Brain microvascular endothelial cell (primary cell): ENCODE measurements at regions not wholly inside any gene's neighbourhood (a gene's known extent, or its start where the extent isn't known, plus 50 kb on each side); places are given as distances from the start of the nearest gene placed in this dataset.
"Not testable (repeated sequence)": the region's sequence is repeated elsewhere in the genome, so short reads cannot be mapped to it uniquely, and the experiment has no call there.

Source experiments
- DNase-seq: peaks from one replicate; pipeline ENCODE4 v3.0.0-alpha.2; 2020
- H3K27ac ChIP-seq: fragments of 250-450 bp; sonication (Bioruptor Pico); 2 replicates; pipeline ENCODE4 v1.5.1; 2020; ENCODE audit warnings: mild to moderate bottlenecking, moderate library complexity
- H3K27me3 ChIP-seq: fragments of 250-450 bp; sonication (Bioruptor Pico); replicated peaks from 2 replicates; pipeline ENCODE4 v1.5.1; 2020; ENCODE audit warnings: mild to moderate bottlenecking
- H3K36me3 ChIP-seq: fragments of 250-450 bp; sonication (Bioruptor Pico); replicated peaks from 2 replicates; pipeline ENCODE4 v1.5.1; 2020; ENCODE audit warnings: mild to moderate bottlenecking
- H3K4me3 ChIP-seq: 2 replicates; pipeline ENCODE4 v1.5.1; 2011; ENCODE audit warnings: low read depth, mild to moderate bottlenecking, control low read depth, low read length, moderate library complexity
- in situ Hi-C: cut with HindIII; loops from 2 replicates; pipeline ENCODE4 v1.10.0; 2017; ENCODE audit warnings: low sequenced_read_pairs, low pct_ligation_motif_present
- TF ChIP-seq, protein P1 (sequence below): IDR thresholded peaks from 2 replicates; pipeline ENCODE4 v1.5.1; 2011; ENCODE audit warnings: low read depth, mild to moderate bottlenecking, moderate library complexity, low read length, control low read depth, inconsistent platforms; ENCODE audit errors: missing control alignments

DNA sequence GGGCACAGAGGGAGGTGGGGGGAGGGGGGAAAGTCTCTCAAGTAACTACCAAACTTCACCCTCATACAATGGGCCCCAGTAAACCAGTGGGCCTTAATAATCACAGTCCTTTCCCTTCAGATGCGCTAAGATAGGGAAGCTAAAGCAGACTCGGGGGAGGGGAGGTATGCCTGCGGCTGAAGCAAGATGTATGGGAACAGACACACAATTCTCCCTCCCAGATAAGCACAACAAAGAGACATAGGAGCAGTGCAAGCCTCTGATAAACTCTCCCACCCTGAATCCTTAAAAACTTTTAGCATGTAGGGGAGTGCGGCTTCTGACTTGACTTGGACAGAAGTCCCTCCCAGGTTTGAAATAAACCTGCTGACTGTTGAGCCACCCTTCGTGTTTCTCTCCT lies 54.7 kb downstream of the PROP1 start:
- DNase-seq, H3K36me3 ChIP-seq, H3K4me3 ChIP-seq, H3K27me3 ChIP-seq, H3K27ac ChIP-seq, in situ Hi-C loops: not testable (repeated sequence)

DNA sequence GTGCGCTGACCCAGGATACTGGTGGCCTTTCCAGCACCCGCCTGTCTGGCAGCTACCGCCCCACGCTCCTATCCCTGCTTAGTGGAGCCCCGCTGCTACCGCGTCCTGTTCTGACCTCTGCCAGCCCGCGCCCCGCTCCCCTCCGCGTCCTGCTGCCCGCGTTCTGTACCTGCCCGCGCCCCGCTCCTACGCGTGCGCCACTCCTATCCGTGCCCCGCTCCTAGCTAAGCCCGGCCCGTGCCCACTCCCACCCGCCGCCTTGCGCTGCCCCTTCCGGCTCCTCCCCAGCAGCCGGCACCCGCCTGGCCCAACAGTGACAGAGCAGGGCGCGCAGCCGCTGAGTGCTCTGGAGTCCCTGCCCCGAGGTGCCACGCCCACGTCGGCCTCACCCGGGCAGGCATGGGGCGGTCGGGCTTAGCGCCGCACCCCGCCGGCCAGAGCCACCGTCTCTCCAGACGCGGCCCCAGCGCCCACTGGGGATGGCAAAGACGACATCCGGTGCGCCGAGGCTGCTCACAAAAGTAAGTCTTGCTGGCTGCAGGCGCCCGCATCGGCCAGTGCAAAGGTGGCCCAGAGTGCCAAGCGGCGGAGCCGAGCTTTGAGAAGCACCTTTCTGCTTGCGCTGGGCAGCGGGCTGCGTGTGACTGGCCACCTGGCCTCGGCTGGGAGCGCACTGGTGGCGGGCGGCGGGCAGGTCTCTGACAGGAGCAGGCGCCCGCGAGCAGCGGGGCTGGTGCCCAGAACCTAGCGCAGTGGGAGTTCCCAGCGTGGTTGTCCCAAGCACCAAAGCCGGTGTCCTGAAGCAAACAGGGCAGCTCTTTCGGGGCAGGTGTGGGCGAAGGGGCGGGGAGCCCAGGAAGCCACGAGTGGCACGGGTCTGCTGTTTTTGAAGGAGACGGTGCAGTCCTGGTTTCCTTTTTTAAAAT lies 56.5 kb downstream of the PROP1 start:
- H3K27me3 ChIP-seq, in situ Hi-C loops, H3K36me3 ChIP-seq, H3K27ac ChIP-seq, DNase-seq: not testable (repeated sequence)
- peak overlapping the region; percentile 39 for H3K4me3 ChIP-seq

DNA sequence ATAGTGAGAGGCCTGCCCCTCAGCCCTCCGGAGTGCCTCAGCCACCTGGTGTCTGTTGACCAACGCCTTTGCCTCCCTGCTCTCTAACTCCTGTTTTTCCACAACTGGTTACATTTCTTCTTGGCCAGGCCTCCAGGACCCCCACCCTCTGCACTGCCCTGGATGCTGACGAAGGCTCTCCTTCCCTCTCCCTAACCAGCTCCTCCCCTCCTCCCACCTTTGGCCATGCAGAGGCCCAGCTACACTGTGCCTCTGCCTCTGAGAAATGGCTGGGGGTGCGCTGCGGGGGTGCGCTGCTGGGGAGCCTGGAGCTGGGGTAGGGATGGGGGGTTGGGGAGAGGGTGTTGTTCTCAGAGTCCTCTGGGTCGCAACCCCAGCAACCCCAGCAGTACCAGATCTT lies 57.3 kb downstream of the PROP1 start:
- H3K4me3 ChIP-seq, DNase-seq, H3K27me3 ChIP-seq, in situ Hi-C loops, H3K36me3 ChIP-seq, H3K27ac ChIP-seq: not testable (repeated sequence)

DNA sequence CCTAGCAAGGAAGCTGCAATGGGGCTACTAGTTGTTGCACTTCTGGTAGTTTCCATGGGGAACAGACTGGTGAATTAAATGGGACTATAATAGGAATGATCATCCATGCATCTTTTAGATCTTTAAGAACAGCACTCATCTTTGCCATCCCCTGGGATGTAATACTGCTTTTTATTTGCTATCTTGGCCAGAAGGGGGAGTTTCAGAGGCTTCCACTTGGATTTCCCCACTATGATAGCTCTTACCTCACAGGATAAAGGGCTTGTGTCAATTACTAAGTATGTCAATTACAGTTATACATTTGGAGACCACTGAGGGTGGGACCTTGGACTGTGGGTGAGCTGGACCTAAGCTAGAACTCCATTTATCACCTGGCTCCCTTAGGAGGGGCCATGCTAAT lies 61.8 kb downstream of the PROP1 start:
- H3K27me3 ChIP-seq, H3K4me3 ChIP-seq, in situ Hi-C loops, H3K36me3 ChIP-seq, H3K27ac ChIP-seq: not testable (repeated sequence)
- peak; percentile 6 for DNase-seq
- TF ChIP-seq, protein P1, sequence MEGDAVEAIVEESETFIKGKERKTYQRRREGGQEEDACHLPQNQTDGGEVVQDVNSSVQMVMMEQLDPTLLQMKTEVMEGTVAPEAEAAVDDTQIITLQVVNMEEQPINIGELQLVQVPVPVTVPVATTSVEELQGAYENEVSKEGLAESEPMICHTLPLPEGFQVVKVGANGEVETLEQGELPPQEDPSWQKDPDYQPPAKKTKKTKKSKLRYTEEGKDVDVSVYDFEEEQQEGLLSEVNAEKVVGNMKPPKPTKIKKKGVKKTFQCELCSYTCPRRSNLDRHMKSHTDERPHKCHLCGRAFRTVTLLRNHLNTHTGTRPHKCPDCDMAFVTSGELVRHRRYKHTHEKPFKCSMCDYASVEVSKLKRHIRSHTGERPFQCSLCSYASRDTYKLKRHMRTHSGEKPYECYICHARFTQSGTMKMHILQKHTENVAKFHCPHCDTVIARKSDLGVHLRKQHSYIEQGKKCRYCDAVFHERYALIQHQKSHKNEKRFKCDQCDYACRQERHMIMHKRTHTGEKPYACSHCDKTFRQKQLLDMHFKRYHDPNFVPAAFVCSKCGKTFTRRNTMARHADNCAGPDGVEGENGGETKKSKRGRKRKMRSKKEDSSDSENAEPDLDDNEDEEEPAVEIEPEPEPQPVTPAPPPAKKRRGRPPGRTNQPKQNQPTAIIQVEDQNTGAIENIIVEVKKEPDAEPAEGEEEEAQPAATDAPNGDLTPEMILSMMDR: peak; percentile 24

DNA sequence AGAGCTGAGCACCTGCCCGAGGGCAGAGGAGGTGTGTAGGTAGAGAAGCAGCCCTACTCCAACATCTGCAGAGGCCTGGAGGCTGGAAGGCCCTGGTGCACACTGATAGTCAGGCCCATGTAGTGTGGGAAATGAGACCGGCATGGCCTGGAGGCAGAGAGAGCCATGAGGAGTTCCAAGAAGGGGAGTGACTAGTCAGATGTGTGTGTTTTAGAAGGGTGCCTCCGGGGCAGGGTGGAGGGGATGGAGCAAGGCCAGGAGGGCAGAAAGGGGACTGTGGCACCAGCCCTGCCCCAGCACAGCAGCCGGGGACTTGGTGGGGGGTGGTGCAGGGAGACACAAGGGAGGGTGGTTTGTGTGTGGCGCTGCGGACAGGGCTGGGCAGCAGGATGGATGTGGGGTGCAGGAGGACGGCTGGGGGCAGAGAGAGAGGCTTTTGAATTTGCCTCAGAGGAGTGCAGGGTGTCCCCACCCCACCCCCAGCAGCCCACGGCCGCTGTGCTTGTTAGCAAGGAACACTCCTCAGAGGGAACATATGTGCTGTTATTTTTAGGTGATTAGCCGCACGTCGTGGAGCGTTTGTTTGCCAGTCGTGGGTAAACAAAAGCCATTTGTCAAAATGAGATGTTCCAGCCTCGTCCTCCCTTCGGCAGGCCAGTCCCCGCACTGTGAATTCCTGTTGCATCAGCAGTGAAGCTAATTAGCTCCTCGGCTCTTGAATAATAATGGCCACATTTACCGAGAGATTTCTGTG lies 65.6 kb downstream of the PROP1 start:
- DNase-seq, H3K4me3 ChIP-seq, in situ Hi-C loops, H3K27me3 ChIP-seq, H3K27ac ChIP-seq, H3K36me3 ChIP-seq: not testable (repeated sequence)

DNA sequence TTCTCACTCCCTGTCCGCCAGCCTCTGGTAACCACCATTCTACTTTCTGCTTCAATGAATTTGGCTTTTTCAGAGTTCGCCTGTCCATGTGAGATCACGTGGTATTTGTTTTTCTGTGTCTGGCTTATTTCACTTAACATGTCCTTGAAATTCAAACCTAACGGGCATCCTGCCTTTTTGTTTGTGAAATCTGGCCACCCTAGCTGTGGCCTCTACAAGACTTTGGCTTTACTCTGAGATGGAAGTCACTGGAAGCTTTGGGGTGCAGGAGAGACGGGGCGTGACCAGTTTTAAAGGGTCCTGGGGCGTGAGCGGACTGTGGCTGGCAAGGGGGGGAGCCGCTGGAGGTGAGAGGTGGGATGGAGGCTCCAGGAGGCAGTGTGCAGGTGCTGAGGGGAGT lies 66.4 kb downstream of the PROP1 start:
- H3K4me3 ChIP-seq, in situ Hi-C loops, H3K27me3 ChIP-seq, H3K36me3 ChIP-seq, DNase-seq, H3K27ac ChIP-seq: not testable (repeated sequence)

DNA sequence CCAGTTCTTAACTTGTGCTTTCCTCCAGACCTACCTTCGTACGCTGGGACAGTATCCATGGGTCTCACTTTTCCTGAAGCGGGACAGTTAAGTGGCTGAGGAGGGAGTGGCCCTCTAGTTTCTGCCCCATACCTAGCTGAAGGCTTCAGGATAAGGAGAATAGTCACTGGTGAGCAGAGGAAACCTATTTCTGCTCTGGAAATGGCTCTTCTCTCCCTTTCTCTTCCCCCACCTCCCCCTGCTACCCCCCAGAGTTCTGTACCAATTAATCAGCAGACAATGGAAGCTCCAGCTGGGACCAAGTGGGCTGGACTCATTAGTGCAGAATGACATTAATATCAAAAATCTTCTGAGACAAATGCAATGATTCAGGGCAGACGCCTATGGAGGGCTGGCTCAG lies 68.5 kb downstream of the PROP1 start:
- H3K27me3 ChIP-seq, H3K36me3 ChIP-seq, DNase-seq, H3K27ac ChIP-seq, in situ Hi-C loops, H3K4me3 ChIP-seq: not testable (repeated sequence)

DNA sequence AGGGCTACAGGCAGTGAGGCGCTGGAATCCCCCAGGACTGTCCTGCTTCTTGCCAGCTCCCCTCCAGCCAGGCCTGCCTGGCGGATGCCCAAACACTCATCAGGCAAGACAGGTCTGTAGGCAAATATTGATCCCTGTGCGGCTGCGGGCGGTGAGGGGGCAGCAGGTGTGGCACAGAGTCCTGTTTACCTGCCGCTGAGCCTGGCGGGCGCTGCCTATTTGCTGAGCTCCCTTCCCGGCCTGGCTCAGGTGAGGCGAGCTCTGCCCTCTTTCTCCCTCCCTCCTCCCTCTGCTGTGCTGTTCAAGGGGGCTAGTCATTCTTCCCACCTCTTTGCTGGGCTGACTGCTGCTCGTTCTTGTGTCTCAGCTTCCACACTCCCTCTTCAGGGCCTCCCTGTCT lies 71.5 kb downstream of the PROP1 start:
- H3K27me3 ChIP-seq, in situ Hi-C loops, H3K4me3 ChIP-seq, H3K27ac ChIP-seq, H3K36me3 ChIP-seq, DNase-seq: not testable (repeated sequence)

DNA sequence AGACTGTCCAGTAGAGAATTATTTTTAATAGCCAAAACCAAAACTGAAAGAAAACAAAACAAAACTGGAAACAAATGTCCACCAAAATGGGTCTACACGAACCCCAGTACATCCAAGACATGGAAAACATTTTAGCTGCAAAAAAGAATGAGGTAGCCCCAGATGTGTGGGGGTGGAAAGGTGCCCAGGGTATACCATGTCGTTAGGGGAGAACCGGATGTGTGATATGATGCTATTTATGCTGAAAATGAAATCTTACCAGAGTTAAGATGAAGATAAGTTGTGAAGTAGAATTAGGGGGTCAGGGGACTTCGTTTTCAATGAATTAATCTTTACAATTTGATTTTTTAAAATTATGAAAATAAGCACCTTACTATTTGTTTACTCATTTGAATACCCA lies 72.2 kb downstream of the PROP1 start:
- DNase-seq, H3K36me3 ChIP-seq, in situ Hi-C loops, H3K4me3 ChIP-seq, H3K27ac ChIP-seq, H3K27me3 ChIP-seq: not testable (repeated sequence)

DNA sequence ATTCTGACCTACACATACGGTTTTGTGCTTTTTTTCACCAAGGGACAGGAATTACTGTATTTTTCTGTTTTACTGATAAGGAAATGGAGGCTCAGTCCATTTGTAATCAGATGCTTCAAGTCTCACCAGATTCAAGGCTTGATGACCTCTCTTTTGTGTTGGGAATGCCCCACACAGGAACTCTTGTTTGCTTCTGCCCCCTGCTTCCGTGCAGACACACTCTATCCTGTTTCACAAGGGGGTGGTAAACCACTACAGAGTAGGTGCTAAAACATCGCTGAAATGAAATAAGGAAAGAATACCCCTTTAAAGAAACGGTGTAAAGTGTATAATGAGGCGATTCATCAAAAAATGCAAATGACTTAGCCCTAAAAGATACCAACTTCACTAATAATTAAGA lies 72.9 kb downstream of the PROP1 start:
- in situ Hi-C loops, H3K36me3 ChIP-seq: not testable (repeated sequence)

DNA sequence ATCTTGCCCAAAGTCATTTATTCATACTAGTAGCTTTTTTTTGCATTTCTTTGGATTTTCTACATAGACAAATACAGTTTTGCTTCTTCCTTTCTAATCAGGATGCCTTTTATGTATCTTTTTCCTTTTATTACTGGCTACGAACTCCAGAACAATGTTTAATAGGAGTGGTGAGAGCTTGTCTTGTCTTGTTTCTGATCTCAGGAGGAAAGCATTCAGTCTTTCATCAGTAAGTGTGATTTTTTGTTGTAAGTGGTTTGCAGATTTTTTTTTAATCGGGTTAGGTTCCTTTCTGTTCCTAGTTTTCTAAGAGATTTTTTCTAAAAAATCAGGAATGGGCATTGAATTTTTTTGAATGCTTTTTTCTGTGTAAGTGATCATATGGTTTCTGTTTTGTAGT lies 86.8 kb downstream of the PROP1 start:
- H3K27ac ChIP-seq, H3K36me3 ChIP-seq, in situ Hi-C loops, H3K4me3 ChIP-seq, DNase-seq, H3K27me3 ChIP-seq: not testable (repeated sequence)

More for the DNA sequence above, 72.9 kb downstream of the PROP1 start:
- H3K27ac ChIP-seq, H3K27me3 ChIP-seq, DNase-seq, H3K4me3 ChIP-seq: not testable (repeated sequence)

DNA sequence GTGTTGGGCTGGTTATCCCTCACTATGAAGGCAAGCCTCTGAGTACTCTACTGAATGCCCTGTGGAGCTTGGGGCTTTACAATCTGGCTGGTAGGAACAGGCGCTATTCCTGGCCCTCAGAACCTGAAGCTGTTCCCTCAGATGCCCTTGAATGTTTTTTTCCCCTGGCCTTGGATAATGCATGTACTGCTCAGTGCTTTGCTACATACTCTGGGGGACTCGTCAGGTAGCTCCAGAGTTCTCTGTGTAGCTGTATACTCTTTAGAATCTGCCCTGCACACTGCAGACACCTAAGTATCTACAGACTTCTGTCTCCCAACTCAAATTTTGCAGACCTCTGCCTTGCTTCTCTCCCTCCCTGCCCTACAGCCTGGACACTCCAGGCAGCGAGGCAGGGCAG lies 93.2 kb downstream of the PROP1 start:
- H3K27ac ChIP-seq, H3K27me3 ChIP-seq, in situ Hi-C loops, H3K36me3 ChIP-seq, DNase-seq, H3K4me3 ChIP-seq: not testable (repeated sequence)

DNA sequence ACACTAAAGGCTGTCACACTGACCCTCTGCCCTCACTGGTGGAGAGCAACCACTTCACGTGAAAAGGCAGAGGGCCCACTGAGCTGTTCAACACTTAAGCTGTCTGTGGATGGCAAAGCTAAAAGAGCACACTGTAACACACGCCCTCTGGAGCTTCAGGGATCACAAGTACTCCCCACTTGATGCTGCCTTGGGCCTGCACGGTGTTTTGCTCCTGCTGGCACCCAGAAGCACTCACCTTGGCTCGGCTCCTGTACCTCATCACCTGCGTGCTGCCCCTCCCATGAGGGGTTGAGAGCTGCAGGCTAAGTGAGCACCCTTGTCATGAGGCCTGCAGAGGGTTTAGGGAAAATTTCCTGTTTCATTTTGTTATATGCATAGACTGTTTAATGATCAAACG lies 96.0 kb downstream of the PROP1 start:
- H3K4me3 ChIP-seq, DNase-seq, H3K27me3 ChIP-seq, H3K27ac ChIP-seq, H3K36me3 ChIP-seq, in situ Hi-C loops: not testable (repeated sequence)
